H9 (cell line): ENCODE measurements at regions not wholly inside any gene's neighbourhood (a gene's known extent, or its start where the extent isn't known, plus 50 kb on each side); places are given as distances from the start of the nearest gene placed in this dataset.

Experiments used
- DNase-seq: peaks from one replicate; pipeline ENCODE4 v3.0.0-alpha.2; 2017
- H2AFZ ChIP-seq: one replicate; pipeline ENCODE4 v1.6.1; 2013; ENCODE audit warnings: mild to moderate bottlenecking, low read length, control low read depth, moderate library complexity
- H2AK5ac ChIP-seq: 2 replicates; pipeline ENCODE4 v1.6.1; 2013; ENCODE audit warnings: low read length, control low read depth, mixed read lengths; ENCODE audit not compliant: insufficient read length
- H2BK120ac ChIP-seq: one replicate; pipeline ENCODE4 v1.6.1; 2013; ENCODE audit warnings: low read depth, mild to moderate bottlenecking, low read length, control low read depth, inconsistent platforms; ENCODE audit not compliant: poor library complexity, severe bottlenecking
- H2BK12ac ChIP-seq: 2 replicates; pipeline ENCODE4 v1.6.1; 2013; ENCODE audit warnings: low read length, control low read depth, mixed read lengths, low read depth; ENCODE audit not compliant: insufficient read length
- H2BK15ac ChIP-seq: 2 replicates; pipeline ENCODE4 v1.6.1; 2013; ENCODE audit warnings: low read depth, low read length, control low read depth
- H2BK20ac ChIP-seq: one replicate; pipeline ENCODE4 v1.6.1; 2013; ENCODE audit warnings: low read depth, mild to moderate bottlenecking, low read length, control low read depth, inconsistent platforms; ENCODE audit not compliant: poor library complexity, severe bottlenecking
- H2BK5ac ChIP-seq: 2 replicates; pipeline ENCODE4 v1.6.1; 2013; ENCODE audit warnings: low read length, control low read depth, mixed read lengths; ENCODE audit not compliant: insufficient read length
- H3K14ac ChIP-seq: 2 replicates; pipeline ENCODE4 v1.6.1; 2013; ENCODE audit warnings: low read length, control low read depth; ENCODE audit not compliant: insufficient read depth
- H3K18ac ChIP-seq: 2 replicates; pipeline ENCODE4 v1.6.1; 2013; ENCODE audit warnings: low read depth, mild to moderate bottlenecking, mixed read lengths, low read length, control low read depth; ENCODE audit not compliant: insufficient read length
- H3K23ac ChIP-seq: 2 replicates; pipeline ENCODE4 v1.6.1; 2013; ENCODE audit warnings: low read length, control low read depth, mixed read lengths, low read depth; ENCODE audit not compliant: insufficient read length
- H3K23me2 ChIP-seq: 2 replicates; pipeline ENCODE4 v1.6.1; 2013; ENCODE audit warnings: low read depth, mild to moderate bottlenecking, mixed read lengths, low read length, control low read depth; ENCODE audit not compliant: insufficient read length, poor library complexity, severe bottlenecking
- H3K27ac ChIP-seq: 2 replicates; pipeline ENCODE4 v1.5.1; 2013; ENCODE audit warnings: low read length, control low read depth, mixed read lengths, low read depth; ENCODE audit not compliant: insufficient read length
- H3K27me3 ChIP-seq: 2 replicates; pipeline ENCODE4 v1.6.1; 2013; ENCODE audit warnings: low read length, control low read depth, inconsistent platforms; ENCODE audit not compliant: insufficient read depth
- H3K4ac ChIP-seq: 2 replicates; pipeline ENCODE4 v1.6.1; 2013; ENCODE audit warnings: low read depth, mild to moderate bottlenecking, control low read depth, inconsistent platforms, low read length, moderate library complexity
- H3K4me1 ChIP-seq: 2 replicates; pipeline ENCODE4 v1.6.1; 2013; ENCODE audit warnings: low read length, control low read depth, inconsistent platforms; ENCODE audit not compliant: insufficient read depth
- H3K4me2 ChIP-seq: 2 replicates; pipeline ENCODE4 v1.6.1; 2013; ENCODE audit warnings: low read length, control low read depth, mixed read lengths; ENCODE audit not compliant: insufficient read length, insufficient read depth
- H3K56ac ChIP-seq: 2 replicates; pipeline ENCODE4 v1.6.1; 2013; ENCODE audit warnings: low read depth, mild to moderate bottlenecking, mixed read lengths, low read length, control low read depth; ENCODE audit not compliant: insufficient read length
- H3K79me1 ChIP-seq: 2 replicates; pipeline ENCODE4 v1.6.1; 2013; ENCODE audit warnings: low read depth, mild to moderate bottlenecking, moderate library complexity, low read length, control low read depth, inconsistent platforms; ENCODE audit not compliant: insufficient read depth, poor library complexity, severe bottlenecking
- H3K79me2 ChIP-seq: 2 replicates; pipeline ENCODE4 v1.6.1; 2013; ENCODE audit warnings: low read length, control low read depth, inconsistent platforms; ENCODE audit not compliant: insufficient read depth
- H3K9ac ChIP-seq: 2 replicates; pipeline ENCODE4 v1.6.1; 2013; ENCODE audit warnings: low read length, control low read depth, mixed read lengths; ENCODE audit not compliant: insufficient read length; ENCODE audit errors: extremely low read depth
- H3K9me3 ChIP-seq: one replicate; pipeline ENCODE4 v1.6.1; 2013; ENCODE audit warnings: low read depth, low read length, inconsistent platforms; ENCODE audit not compliant: control insufficient read depth
- H3T11ph ChIP-seq: one replicate; pipeline ENCODE4 v1.6.1; 2013; ENCODE audit warnings: mild to moderate bottlenecking, low read length, control low read depth, inconsistent platforms
- H4K20me1 ChIP-seq: one replicate; pipeline ENCODE4 v1.6.1; 2013; ENCODE audit not compliant: control insufficient read depth, insufficient read length, insufficient read depth
- H4K5ac ChIP-seq: 2 replicates; pipeline ENCODE4 v1.6.1; 2013; ENCODE audit warnings: low read depth, mild to moderate bottlenecking, mixed read lengths, low read length, control low read depth; ENCODE audit not compliant: insufficient read length
- H4K8ac ChIP-seq: replicated peaks from 2 replicates; pipeline ENCODE4 v1.6.1; 2013; ENCODE audit warnings: low read length, control low read depth, mixed read lengths, low read depth; ENCODE audit not compliant: insufficient read length
- H4K91ac ChIP-seq: 2 replicates; pipeline ENCODE4 v1.6.1; 2013; ENCODE audit warnings: low read depth, mild to moderate bottlenecking, moderate library complexity, mixed read lengths, low read length, control low read depth; ENCODE audit not compliant: insufficient read length
- H3K27ac Mint-ChIP-seq, 3 experiments: 2 replicates in 2 of 3; 3 replicates in 1 of 3; pipeline ENCODE4 v1.8.0; 2020 to 2021; ENCODE audit warnings: mixed read lengths in 3 of 3, mild to moderate bottlenecking in 1 of 3, moderate library complexity in 1 of 3
- H3K27me3 Mint-ChIP-seq: 2 replicates; pipeline ENCODE4 v1.8.0; 2021; ENCODE audit warnings: low read depth, mild to moderate bottlenecking, moderate library complexity, mixed read lengths
- H3K36me3 Mint-ChIP-seq, 3 experiments: 2 replicates in 2 of 3; 3 replicates in 1 of 3; pipeline ENCODE4 v1.8.0; 2020 to 2021; ENCODE audit warnings: low read depth in 3 of 3, mixed read lengths in 3 of 3; ENCODE audit not compliant: insufficient read depth in 1 of 3
- H3K4me1 Mint-ChIP-seq, 2 experiments: 2 replicates each; pipeline ENCODE4 v1.8.0; 2020; ENCODE audit warnings: mixed read lengths in 2 of 2
- H3K4me3 Mint-ChIP-seq, 2 experiments: 2 replicates in 1 of 2; 3 replicates in 1 of 2; pipeline ENCODE4 v1.8.0; 2020 to 2021; ENCODE audit warnings: mild to moderate bottlenecking in 2 of 2, mixed read lengths in 2 of 2, moderate library complexity in 1 of 2
- H3K9me3 Mint-ChIP-seq, 2 experiments: 2 replicates in 1 of 2; 3 replicates in 1 of 2; pipeline ENCODE4 v1.8.0; 2020; ENCODE audit warnings: mild to moderate bottlenecking in 2 of 2, mixed read lengths in 2 of 2, moderate library complexity in 1 of 2
- WGBS: extraction: QIAGEN DNeasy Blood & Tissue Kit; methylation state at CpG from one replicate; pipeline ENCODE4 v1.1.7; 2013; ENCODE audit warnings: missing lambda C conversion rate, low lambda C conversion rate, mixed read lengths; ENCODE audit not compliant: insufficient read length; ENCODE audit errors: extremely low coverage; 5-methylcytosine and 5-hydroxymethylcytosine counted together
- TF ChIP-seq, protein P1 (sequence below): fragments of 200-600 bp; sonication (generic); conservative IDR thresholded peaks from 3 replicates; pipeline ENCODE4 v1.8.0; 2021; ENCODE audit warnings: antibody characterized with exemption, mild to moderate bottlenecking

DNA sequence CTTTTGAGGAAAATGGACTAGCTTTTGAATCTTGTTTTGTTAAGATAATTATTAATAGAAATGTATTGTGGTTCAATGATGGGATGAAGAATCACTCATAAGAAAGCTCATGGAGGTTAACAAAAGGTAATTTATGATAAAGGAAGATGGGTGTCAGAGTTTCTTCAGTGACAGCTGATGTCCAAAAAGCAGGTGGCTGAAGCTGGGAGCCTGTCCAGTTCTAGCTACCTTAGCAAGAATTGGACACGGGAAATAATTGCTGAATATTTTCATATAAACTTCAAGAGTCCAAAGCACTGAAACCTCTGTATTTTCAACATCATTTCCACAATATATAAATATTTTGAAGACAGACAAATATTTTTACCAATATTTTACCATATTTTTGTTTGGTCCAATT, 1505.8 kb upstream of the SLC39A10 start:
- no peak overlapping the region for H4K5ac ChIP-seq
- H3K23ac ChIP-seq = no peak overlapping the region
- no peaks in the 10 kb centered on the region for H4K20me1 ChIP-seq
- no peak overlapping the region for H3K4me2 ChIP-seq
- H3K4me1 ChIP-seq = no peaks in the 10 kb centered on the region
- no peak overlapping the region for H2BK120ac ChIP-seq
- H3K79me2 ChIP-seq = no peaks in the 10 kb centered on the region
- no peak overlapping the region for H3K56ac ChIP-seq
- no peak overlapping the region for H3K9ac ChIP-seq
- H3K27ac ChIP-seq = no peak overlapping the region
- no peak overlapping the region for H4K91ac ChIP-seq
- H3K4me3 Mint-ChIP-seq = no peak overlapping the region
- H3K36me3 Mint-ChIP-seq = peaks cover 0 to 1% (median 0%) of the 10 kb centered on the region in 3 experiments; a peak in 2 of 7 replicates
- H2BK20ac ChIP-seq = no peak overlapping the region
- no CpG with 5 or more reads among the region's 1 CpG for WGBS
- no peak overlapping the region for H3T11ph ChIP-seq
- DNase-seq = no peak
- no peaks in the 10 kb centered on the region for H3K27me3 Mint-ChIP-seq
- TF ChIP-seq, protein P1, sequence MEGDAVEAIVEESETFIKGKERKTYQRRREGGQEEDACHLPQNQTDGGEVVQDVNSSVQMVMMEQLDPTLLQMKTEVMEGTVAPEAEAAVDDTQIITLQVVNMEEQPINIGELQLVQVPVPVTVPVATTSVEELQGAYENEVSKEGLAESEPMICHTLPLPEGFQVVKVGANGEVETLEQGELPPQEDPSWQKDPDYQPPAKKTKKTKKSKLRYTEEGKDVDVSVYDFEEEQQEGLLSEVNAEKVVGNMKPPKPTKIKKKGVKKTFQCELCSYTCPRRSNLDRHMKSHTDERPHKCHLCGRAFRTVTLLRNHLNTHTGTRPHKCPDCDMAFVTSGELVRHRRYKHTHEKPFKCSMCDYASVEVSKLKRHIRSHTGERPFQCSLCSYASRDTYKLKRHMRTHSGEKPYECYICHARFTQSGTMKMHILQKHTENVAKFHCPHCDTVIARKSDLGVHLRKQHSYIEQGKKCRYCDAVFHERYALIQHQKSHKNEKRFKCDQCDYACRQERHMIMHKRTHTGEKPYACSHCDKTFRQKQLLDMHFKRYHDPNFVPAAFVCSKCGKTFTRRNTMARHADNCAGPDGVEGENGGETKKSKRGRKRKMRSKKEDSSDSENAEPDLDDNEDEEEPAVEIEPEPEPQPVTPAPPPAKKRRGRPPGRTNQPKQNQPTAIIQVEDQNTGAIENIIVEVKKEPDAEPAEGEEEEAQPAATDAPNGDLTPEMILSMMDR = no peak
- no peaks in the 10 kb centered on the region for H3K27me3 ChIP-seq
- no peaks in the 10 kb centered on the region for H3K23me2 ChIP-seq
- no peak overlapping the region for H3K4ac ChIP-seq
- H3K27ac Mint-ChIP-seq = no peak overlapping the region
- H4K8ac ChIP-seq = no peak overlapping the region
- H3K79me1 ChIP-seq = no peaks in the 10 kb centered on the region
- no peak overlapping the region for H3K14ac ChIP-seq
- H3K18ac ChIP-seq = no peak overlapping the region
- H2BK12ac ChIP-seq = no peak overlapping the region
- no peak overlapping the region for H2BK5ac ChIP-seq
- no peak overlapping the region for H2BK15ac ChIP-seq
- peaks cover 0 to 1% of the 10 kb centered on the region in 2 experiments; a peak in 1 of 5 replicates for H3K9me3 Mint-ChIP-seq
- no peaks in the 10 kb centered on the region for H3K4me1 Mint-ChIP-seq
- no peak overlapping the region for H2AFZ ChIP-seq
- H2AK5ac ChIP-seq = no peak overlapping the region
- H3K9me3 ChIP-seq = no peaks in the 10 kb centered on the region
